HCT116 (cell line): ENCODE measurements at regions not wholly inside any gene's neighbourhood (a gene's known extent, or its start where the extent isn't known, plus 50 kb on each side); places are given as distances from the start of the nearest gene placed in this dataset.

ENCODE experiments used
- ATAC-seq: fragments of 200-7000 bp; cut with Tn5 transposase; 2 replicates; pipeline ENCODE4 v1.9.1; 2020; ENCODE audit warnings: mild to moderate bottlenecking, moderate library complexity
- BruUV-seq: library from RNA; stranded (reverse); fragments of 400-500 nt; replicated peaks from 2 replicates; lab custom pipeline; 2021; lab: Mats Ljungman, UMichigan
- CTCF ChIA-PET: fragments of 300-600 bp; sonication (Branson Sonifier 250); formaldehyde crosslinking; loops from one replicate; lab custom pipeline; 2021; ENCODE audit warnings: antibody characterized with exemption; lab: Charles Lee
- POLR2A ChIA-PET: fragments of 300-600, 350-600 bp; sonication (Branson Sonifier 250); formaldehyde crosslinking; loops from one replicate; lab custom pipeline; 2021; ENCODE audit warnings: antibody characterized with exemption; lab: Charles Lee
- RAD21 ChIA-PET, 2 experiments: fragments of 300-600 bp; sonication (Branson Sonifier 250); formaldehyde crosslinking; loops; one replicate each; lab custom pipeline; 2023; ENCODE audit warnings: low total read pairs in 2 of 2; ENCODE audit not compliant: uncharacterized antibody in 2 of 2, unreplicated experiment in 2 of 2, low non-redundant PET in 1 of 2; lab: Charles Lee
- DNase-seq: peaks from one replicate; pipeline ENCODE4 v3.0.0-alpha.2; 2010; ENCODE audit warnings: low read depth, low spot score
- H2AFZ ChIP-seq: fragments of 200-600 bp; shearing (Covaris generic), sonication (generic); 2 replicates; pipeline ENCODE4 v1.6.1; 2017; ENCODE audit warnings: low read depth, mixed run types, mixed read lengths, antibody characterized with exemption, low read length; ENCODE audit not compliant: poor library complexity, severe bottlenecking
- H3K27ac ChIP-seq: 2 replicates; pipeline ENCODE4 v1.5.1; 2012; ENCODE audit warnings: low read depth, low read length
- H3K27me3 ChIP-seq: fragments of 200-600 bp; sonication (generic); 2 replicates; pipeline ENCODE4 v1.6.1; 2016; ENCODE audit warnings: mixed run types, low read length, mixed read lengths; ENCODE audit not compliant: insufficient read depth
- H3K36me3 ChIP-seq, 2 experiments: fragments of 200-500 bp in 1 of 2; fragments of 200-600 bp in 1 of 2; sonication (Bioruptor generic) in 1 of 2; sonication (generic) in 1 of 2; 2 replicates each; pipeline versions ENCODE4 v1.5.1 to v1.6.1; 2014 to 2016; ENCODE audit warnings: low read length in 2 of 2, inconsistent platforms in 1 of 2, mixed read lengths in 1 of 2, mixed run types in 1 of 2; ENCODE audit not compliant: insufficient read depth in 2 of 2, control insufficient read depth in 1 of 2
- H3K4me1 ChIP-seq, 2 experiments: fragments of 200-600 bp in 1 of 2; sonication (generic) in 1 of 2; 2 replicates each; pipeline versions ENCODE4 v1.5.1 to v1.6.1; 2012 to 2017; ENCODE audit warnings: low read length in 2 of 2, inconsistent platforms in 1 of 2, mild to moderate bottlenecking in 1 of 2, mixed read lengths in 1 of 2, mixed run types in 1 of 2, moderate library complexity in 1 of 2; ENCODE audit not compliant: insufficient read depth in 2 of 2, control insufficient read depth in 1 of 2
- H3K4me2 ChIP-seq: fragments of 200-600 bp; sonication (generic); 2 replicates; pipeline ENCODE4 v1.6.1; 2017; ENCODE audit warnings: mixed run types, low read length, mixed read lengths
- H3K4me3 ChIP-seq, 2 experiments: fragments of 200-600 bp in 1 of 2; sonication (generic) in 1 of 2; replicated peaks in 1 of 2; 2 replicates each; pipeline ENCODE4 v1.5.1; 2011 to 2016; ENCODE audit warnings: low read length in 2 of 2, control low read depth in 1 of 2, low read depth in 1 of 2, mild to moderate bottlenecking in 1 of 2, mixed read lengths in 1 of 2, mixed run types in 1 of 2
- H3K79me2 ChIP-seq: fragments of 200-600 bp; sonication (generic); 2 replicates; pipeline ENCODE4 v1.6.1; 2017; ENCODE audit warnings: mild to moderate bottlenecking, mixed run types, low read length, moderate library complexity, mixed read lengths; ENCODE audit not compliant: insufficient read depth
- H3K9ac ChIP-seq: fragments of 200-600 bp; sonication (generic); 2 replicates; pipeline ENCODE4 v1.6.1; 2016; ENCODE audit warnings: low read length, mixed read lengths
- H3K9me2 ChIP-seq: fragments of 200-600 bp; sonication (generic), shearing (Covaris generic); 2 replicates; pipeline ENCODE4 v1.6.1; 2017; ENCODE audit warnings: mixed run types, mild to moderate bottlenecking, moderate library complexity; ENCODE audit not compliant: insufficient read depth
- H3K9me3 ChIP-seq, 2 experiments: fragments of 200-500 bp in 1 of 2; fragments of 200-600 bp in 1 of 2; sonication (Bioruptor generic) in 1 of 2; sonication (generic) in 1 of 2; 2 replicates each; pipeline ENCODE4 v1.6.1; 2014 to 2017; ENCODE audit warnings: low read length in 2 of 2, mixed read lengths in 2 of 2, inconsistent platforms in 1 of 2, low read depth in 1 of 2, mild to moderate bottlenecking in 1 of 2, mixed run types in 1 of 2, moderate library complexity in 1 of 2; ENCODE audit not compliant: control insufficient read depth in 1 of 2, insufficient read depth in 1 of 2
- H4K20me1 ChIP-seq: fragments of 200-600 bp; sonication (generic), shearing (Covaris generic); 2 replicates; pipeline ENCODE4 v1.6.1; 2017; ENCODE audit warnings: mixed run types, mild to moderate bottlenecking, moderate library complexity; ENCODE audit not compliant: insufficient read depth
- CBX3 ChIP-seq: IDR thresholded peaks from 2 replicates; pipeline ENCODE4 v1.6.1; 2012; ENCODE audit warnings: low read depth
- CEBPB ChIP-seq: IDR thresholded peaks from 2 replicates; pipeline ENCODE4 v1.6.1; 2012; ENCODE audit warnings: low read depth
- EZH2 ChIP-seq: fragments of 200-600 bp; sonication (generic); IDR thresholded peaks from 2 replicates; pipeline ENCODE4 v1.6.1; 2017; ENCODE audit warnings: antibody characterized with exemption, mixed run types
- EZH2phosphoT487 ChIP-seq: fragments of 200-600 bp; IDR thresholded peaks from 2 replicates; pipeline ENCODE4 v1.6.1; 2018; ENCODE audit warnings: antibody characterized with exemption, borderline replicate concordance
- FOSL1 ChIP-seq: IDR thresholded peaks from 2 replicates; pipeline ENCODE4 v1.6.1; 2012; ENCODE audit warnings: low read depth
- JUND ChIP-seq: IDR thresholded peaks from 2 replicates; pipeline ENCODE4 v1.6.1; 2012
- MAX ChIP-seq: IDR thresholded peaks from 2 replicates; pipeline ENCODE4 v1.6.1; 2012
- POLR2AphosphoS5 ChIP-seq: IDR thresholded peaks from 2 replicates; pipeline ENCODE4 v1.6.1; 2011; ENCODE audit warnings: mild to moderate bottlenecking, low read depth, low read length, moderate library complexity
- RAD21 ChIP-seq: IDR thresholded peaks from 2 replicates; pipeline ENCODE4 v1.6.1; 2012; ENCODE audit warnings: low read depth, mild to moderate bottlenecking
- SP1 ChIP-seq: IDR thresholded peaks from 2 replicates; pipeline ENCODE4 v1.6.1; 2012; ENCODE audit warnings: low read depth
- SRF ChIP-seq: IDR thresholded peaks from 2 replicates; pipeline ENCODE4 v1.6.1; 2012; ENCODE audit warnings: low read depth
- YY1 ChIP-seq: IDR thresholded peaks from 2 replicates; pipeline ENCODE4 v1.6.1; 2011; ENCODE audit warnings: low read length, low read depth, moderate library complexity, mild to moderate bottlenecking; ENCODE audit not compliant: insufficient replicate concordance; ENCODE audit errors: extremely low read depth
- ZBTB33 ChIP-seq: IDR thresholded peaks from 2 replicates; pipeline ENCODE4 v1.6.1; 2011; ENCODE audit warnings: mild to moderate bottlenecking, low read length, moderate library complexity; ENCODE audit not compliant: insufficient replicate concordance; ENCODE audit errors: extremely low read depth
- ZNF274 ChIP-seq: fragments of 200-500 bp; sonication (Bioruptor generic); IDR thresholded peaks from 2 replicates; pipeline ENCODE4 v1.6.1; 2014; ENCODE audit warnings: mild to moderate bottlenecking, low read depth, low read length, inconsistent platforms
- intact Hi-C: fragments of 100-400 bp; cut with micrococcal nuclease; formaldehyde crosslinking; loops from 2 replicates; pipeline ENCODE4 v1.10.0; 2022

GRCh38 chr15:72979308-72979707 lies 73.0 kb upstream of the NEO1 start:
- Histone ChIP-seq H3K79me2 (no peaks in the 10 kb centered on the region), H2AFZ (no peak overlapping the region), H3K9ac (no peak overlapping the region), H3K36me3 (no peaks in the 10 kb centered on the region), H3K4me2 (no peak overlapping the region), H3K27me3 (peaks cover 16% of the 10 kb centered on the region; the same call in 1 of the 2 replicates), H3K9me2 (no peaks in the 10 kb centered on the region; the same call in 1 of the 2 replicates), H4K20me1 (no peaks in the 10 kb centered on the region), H3K27ac (no peak overlapping the region), H3K9me3 (no peaks in the 10 kb centered on the region), H3K4me1 (no peaks in the 10 kb centered on the region), H3K4me3 (no peak overlapping the region)
- ATAC-seq (no peak), DNase-seq (no peak)
- intact Hi-C loops: no loop called here
- RAD21 ChIA-PET: no interaction called here
- CTCF ChIA-PET: no interaction called here
- TF ChIP-seq FOSL1 (no peak), SRF (no peak), ZBTB33 (no peak), RAD21 (no peak), EZH2phosphoT487 (no peak), MAX (no peak), YY1 (no peak), ZNF274 (no peak), JUND (no peak), POLR2AphosphoS5 (no peak), CBX3 (no peak), SP1 (no peak), CEBPB (no peak), EZH2 (no peak)
- BruUV-seq: no TSS peak
- POLR2A ChIA-PET: no interaction called here
